Neural cell (in vitro differentiated cells): ENCODE measurements at regions not wholly inside any gene's neighbourhood (a gene's known extent, or its start where the extent isn't known, plus 50 kb on each side); places are given as distances from the start of the nearest gene placed in this dataset.
"Not testable (repeated sequence)": the region's sequence is repeated elsewhere in the genome, so short reads cannot be mapped to it uniquely, and the experiment has no call there.

ENCODE experiments used
- H2AFZ ChIP-seq: fragments of 200-600, 300-800 bp; sonication (generic), shearing (Covaris generic); 2 replicates; pipeline ENCODE4 v1.6.0; 2014; ENCODE audit warnings: low read depth, mild to moderate bottlenecking, antibody characterized with exemption, low read length, moderate library complexity
- H3F3A ChIP-seq: fragments of 200-600 bp; shearing (Covaris generic); 2 replicates; pipeline ENCODE4 v1.6.1; 2016; ENCODE audit warnings: mild to moderate bottlenecking, moderate library complexity, mixed read lengths, antibody characterized with exemption, low read length; ENCODE audit not compliant: insufficient read depth, poor library complexity, severe bottlenecking
- H3K27ac ChIP-seq: fragments of 200-600, 300-800 bp; sonication (generic), shearing (Covaris generic); 2 replicates; pipeline ENCODE4 v1.5.1; 2014; ENCODE audit warnings: mild to moderate bottlenecking, low read length, moderate library complexity
- H3K27me3 ChIP-seq: fragments of 300-800, 200-600 bp; sonication (generic), shearing (Covaris generic); 2 replicates; pipeline ENCODE4 v1.6.0; 2014; ENCODE audit warnings: mild to moderate bottlenecking, low read depth, low read length, moderate library complexity; ENCODE audit not compliant: insufficient read depth
- H3K36me3 ChIP-seq: fragments of 300-800, 200-600 bp; sonication (generic), shearing (Covaris generic); 2 replicates; pipeline ENCODE4 v1.5.1; 2014; ENCODE audit warnings: mild to moderate bottlenecking, antibody characterized with exemption, low read length, moderate library complexity; ENCODE audit not compliant: insufficient read depth
- H3K4me2 ChIP-seq: fragments of 300-800, 200-600 bp; sonication (generic), shearing (Covaris generic); 2 replicates; pipeline ENCODE4 v1.6.0; 2014; ENCODE audit warnings: mild to moderate bottlenecking, low read length
- H3K4me3 ChIP-seq: fragments of 300-800, 200-600 bp; sonication (generic), shearing (Covaris generic); 2 replicates; pipeline ENCODE4 v1.5.1; 2014; ENCODE audit warnings: mild to moderate bottlenecking, low read length, moderate library complexity
- H3K79me2 ChIP-seq: fragments of 200-600 bp; shearing (Covaris generic); replicated peaks from 2 replicates; pipeline ENCODE4 v1.6.0; 2014; ENCODE audit warnings: mild to moderate bottlenecking, low read length, moderate library complexity; ENCODE audit not compliant: insufficient read depth
- H3K9ac ChIP-seq: fragments of 300-800, 200-600 bp; sonication (generic), shearing (Covaris generic); 2 replicates; pipeline ENCODE4 v1.6.1; 2016; ENCODE audit warnings: mild to moderate bottlenecking, low read length, mixed read lengths
- H3K9me2 ChIP-seq: fragments of 200-600 bp; shearing (Covaris generic); 2 replicates; pipeline ENCODE4 v1.6.1; 2016; ENCODE audit warnings: mild to moderate bottlenecking, low read length, mixed read lengths; ENCODE audit not compliant: insufficient read depth
- H3K9me3 ChIP-seq: fragments of 200-600, 300-800 bp; sonication (generic), shearing (Covaris generic); 2 replicates; pipeline ENCODE4 v1.6.1; 2016; ENCODE audit warnings: mild to moderate bottlenecking, mixed run types, low read length, moderate library complexity, mixed read lengths
- H4K20me1 ChIP-seq: fragments of 200-600 bp; shearing (Covaris generic); 2 replicates; pipeline ENCODE4 v1.6.1; 2016; ENCODE audit warnings: mild to moderate bottlenecking, mixed run types; ENCODE audit not compliant: insufficient read depth
- EP300 ChIP-seq: fragments of 450-650 bp; conservative IDR thresholded peaks from 2 replicates; pipeline ENCODE4 v1.6.1; 2014; ENCODE audit warnings: antibody characterized with exemption, mild to moderate bottlenecking, moderate library complexity; ENCODE audit not compliant: poor library complexity, severe bottlenecking
- EZH2 ChIP-seq: fragments of 200-600, 300-800 bp; shearing (Covaris generic), sonication (generic); IDR thresholded peaks from 2 replicates; pipeline ENCODE4 v1.6.1; 2014; ENCODE audit warnings: antibody characterized with exemption, low read length, borderline replicate concordance, mild to moderate bottlenecking; ENCODE audit not compliant: insufficient read depth, poor library complexity, severe bottlenecking
- MXI1 ChIP-seq: fragments of 450-650 bp; conservative IDR thresholded peaks from 2 replicates; pipeline ENCODE4 v1.6.1; 2014; ENCODE audit warnings: antibody characterized with exemption, mild to moderate bottlenecking; ENCODE audit not compliant: poor library complexity, severe bottlenecking
- POLR2AphosphoS5 ChIP-seq: IDR thresholded peaks from 2 replicates; pipeline ENCODE4 v1.6.1; 2012
- RAD21 ChIP-seq: fragments of 450-650 bp; conservative IDR thresholded peaks from 2 replicates; pipeline ENCODE4 v1.6.1; 2014; ENCODE audit warnings: antibody characterized with exemption, mild to moderate bottlenecking, moderate library complexity
- SMC3 ChIP-seq: fragments of 450-650 bp; conservative IDR thresholded peaks from 2 replicates; pipeline ENCODE4 v1.6.1; 2014; ENCODE audit warnings: antibody characterized with exemption, mild to moderate bottlenecking, moderate library complexity; ENCODE audit not compliant: poor library complexity
- TAF1 ChIP-seq: IDR thresholded peaks from 2 replicates; pipeline ENCODE4 v1.6.1; 2012; ENCODE audit warnings: low read depth
- TF ChIP-seq, protein P1 (sequence below): fragments of 450-650 bp; IDR thresholded peaks from 2 replicates; pipeline ENCODE4 v1.5.1; 2014; ENCODE audit warnings: antibody characterized with exemption, mild to moderate bottlenecking, moderate library complexity; ENCODE audit not compliant: poor library complexity, severe bottlenecking
- TF ChIP-seq, protein P2 (sequence below): IDR thresholded peaks from 2 replicates; pipeline ENCODE4 v1.6.1; 2012; ENCODE audit warnings: borderline replicate concordance

DNA sequence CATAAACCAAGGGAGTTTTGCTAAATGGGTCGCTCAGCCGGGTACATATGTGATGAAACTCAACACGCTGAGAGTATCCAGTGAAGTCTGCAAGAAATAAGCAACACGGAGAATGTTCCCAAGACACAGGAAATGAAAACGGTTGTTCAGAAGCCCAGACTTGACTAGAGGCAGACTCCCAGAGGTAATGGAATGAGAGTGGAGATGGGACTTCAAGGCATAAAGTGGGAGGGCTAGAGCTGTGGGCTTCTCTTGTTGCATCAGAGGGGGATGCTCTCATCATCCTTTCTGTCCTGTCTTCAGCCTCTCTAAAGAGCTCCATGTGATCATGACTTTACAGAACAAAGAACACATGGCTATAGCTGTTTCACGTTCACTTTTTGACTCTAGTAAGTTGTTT, 88.3 kb downstream of the BAMBI start:
- Histone ChIP-seq H3K27ac (no peak overlapping the region), H4K20me1 (no peaks in the 10 kb centered on the region), H2AFZ (no peak overlapping the region), H3K36me3 (no peaks in the 10 kb centered on the region), H3K9me2 (no peaks in the 10 kb centered on the region), H3K27me3 (no peaks in the 10 kb centered on the region), H3F3A (no peaks in the 10 kb centered on the region), H3K4me2 (no peak overlapping the region), H3K9ac (no peak overlapping the region), H3K79me2 (no peaks in the 10 kb centered on the region), H3K9me3 (no peaks in the 10 kb centered on the region), H3K4me3 (no peak overlapping the region)
- TF ChIP-seq RAD21 (no peak), POLR2AphosphoS5 (no peak), EZH2 (no peak), EP300 (no peak), TAF1 (no peak), MXI1 (no peak), SMC3 (no peak)
- TF ChIP-seq, protein P1, sequence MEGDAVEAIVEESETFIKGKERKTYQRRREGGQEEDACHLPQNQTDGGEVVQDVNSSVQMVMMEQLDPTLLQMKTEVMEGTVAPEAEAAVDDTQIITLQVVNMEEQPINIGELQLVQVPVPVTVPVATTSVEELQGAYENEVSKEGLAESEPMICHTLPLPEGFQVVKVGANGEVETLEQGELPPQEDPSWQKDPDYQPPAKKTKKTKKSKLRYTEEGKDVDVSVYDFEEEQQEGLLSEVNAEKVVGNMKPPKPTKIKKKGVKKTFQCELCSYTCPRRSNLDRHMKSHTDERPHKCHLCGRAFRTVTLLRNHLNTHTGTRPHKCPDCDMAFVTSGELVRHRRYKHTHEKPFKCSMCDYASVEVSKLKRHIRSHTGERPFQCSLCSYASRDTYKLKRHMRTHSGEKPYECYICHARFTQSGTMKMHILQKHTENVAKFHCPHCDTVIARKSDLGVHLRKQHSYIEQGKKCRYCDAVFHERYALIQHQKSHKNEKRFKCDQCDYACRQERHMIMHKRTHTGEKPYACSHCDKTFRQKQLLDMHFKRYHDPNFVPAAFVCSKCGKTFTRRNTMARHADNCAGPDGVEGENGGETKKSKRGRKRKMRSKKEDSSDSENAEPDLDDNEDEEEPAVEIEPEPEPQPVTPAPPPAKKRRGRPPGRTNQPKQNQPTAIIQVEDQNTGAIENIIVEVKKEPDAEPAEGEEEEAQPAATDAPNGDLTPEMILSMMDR, result no peak
- TF ChIP-seq, protein P2, sequence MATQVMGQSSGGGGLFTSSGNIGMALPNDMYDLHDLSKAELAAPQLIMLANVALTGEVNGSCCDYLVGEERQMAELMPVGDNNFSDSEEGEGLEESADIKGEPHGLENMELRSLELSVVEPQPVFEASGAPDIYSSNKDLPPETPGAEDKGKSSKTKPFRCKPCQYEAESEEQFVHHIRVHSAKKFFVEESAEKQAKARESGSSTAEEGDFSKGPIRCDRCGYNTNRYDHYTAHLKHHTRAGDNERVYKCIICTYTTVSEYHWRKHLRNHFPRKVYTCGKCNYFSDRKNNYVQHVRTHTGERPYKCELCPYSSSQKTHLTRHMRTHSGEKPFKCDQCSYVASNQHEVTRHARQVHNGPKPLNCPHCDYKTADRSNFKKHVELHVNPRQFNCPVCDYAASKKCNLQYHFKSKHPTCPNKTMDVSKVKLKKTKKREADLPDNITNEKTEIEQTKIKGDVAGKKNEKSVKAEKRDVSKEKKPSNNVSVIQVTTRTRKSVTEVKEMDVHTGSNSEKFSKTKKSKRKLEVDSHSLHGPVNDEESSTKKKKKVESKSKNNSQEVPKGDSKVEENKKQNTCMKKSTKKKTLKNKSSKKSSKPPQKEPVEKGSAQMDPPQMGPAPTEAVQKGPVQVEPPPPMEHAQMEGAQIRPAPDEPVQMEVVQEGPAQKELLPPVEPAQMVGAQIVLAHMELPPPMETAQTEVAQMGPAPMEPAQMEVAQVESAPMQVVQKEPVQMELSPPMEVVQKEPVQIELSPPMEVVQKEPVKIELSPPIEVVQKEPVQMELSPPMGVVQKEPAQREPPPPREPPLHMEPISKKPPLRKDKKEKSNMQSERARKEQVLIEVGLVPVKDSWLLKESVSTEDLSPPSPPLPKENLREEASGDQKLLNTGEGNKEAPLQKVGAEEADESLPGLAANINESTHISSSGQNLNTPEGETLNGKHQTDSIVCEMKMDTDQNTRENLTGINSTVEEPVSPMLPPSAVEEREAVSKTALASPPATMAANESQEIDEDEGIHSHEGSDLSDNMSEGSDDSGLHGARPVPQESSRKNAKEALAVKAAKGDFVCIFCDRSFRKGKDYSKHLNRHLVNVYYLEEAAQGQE, result no peak

DNA sequence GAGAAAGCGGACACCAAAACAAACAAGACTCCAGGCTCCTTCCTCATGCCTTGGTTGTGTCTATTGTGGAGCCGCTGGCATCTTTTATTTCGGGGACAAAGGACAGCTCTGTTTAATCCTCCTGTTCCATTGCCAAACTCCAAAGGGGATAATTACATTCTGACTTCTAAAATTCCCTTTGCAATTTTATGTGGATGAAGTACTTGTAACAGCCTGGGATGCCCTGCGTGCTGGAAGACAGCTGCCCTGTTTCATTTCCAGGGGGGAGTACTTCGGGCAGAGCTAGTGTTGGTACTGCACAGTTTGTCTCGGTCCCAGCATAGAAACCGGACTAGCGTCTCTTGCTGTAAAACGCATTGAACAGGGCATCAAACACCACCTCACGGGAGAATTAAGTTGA, 90.9 kb downstream of the BAMBI start:
- Histone ChIP-seq H3F3A (no peaks in the 10 kb centered on the region), H3K9me2 (no peaks in the 10 kb centered on the region), H3K27me3 (no peaks in the 10 kb centered on the region), H4K20me1 (no peaks in the 10 kb centered on the region), H3K9me3 (no peaks in the 10 kb centered on the region), H3K79me2 (no peaks in the 10 kb centered on the region), H3K4me3 (no peak overlapping the region), H3K36me3 (no peaks in the 10 kb centered on the region), H3K9ac (no peak overlapping the region), H3K27ac (no peak overlapping the region), H2AFZ (no peak overlapping the region), H3K4me2 (no peak overlapping the region)
- no peak for TF ChIP-seq RAD21

DNA sequence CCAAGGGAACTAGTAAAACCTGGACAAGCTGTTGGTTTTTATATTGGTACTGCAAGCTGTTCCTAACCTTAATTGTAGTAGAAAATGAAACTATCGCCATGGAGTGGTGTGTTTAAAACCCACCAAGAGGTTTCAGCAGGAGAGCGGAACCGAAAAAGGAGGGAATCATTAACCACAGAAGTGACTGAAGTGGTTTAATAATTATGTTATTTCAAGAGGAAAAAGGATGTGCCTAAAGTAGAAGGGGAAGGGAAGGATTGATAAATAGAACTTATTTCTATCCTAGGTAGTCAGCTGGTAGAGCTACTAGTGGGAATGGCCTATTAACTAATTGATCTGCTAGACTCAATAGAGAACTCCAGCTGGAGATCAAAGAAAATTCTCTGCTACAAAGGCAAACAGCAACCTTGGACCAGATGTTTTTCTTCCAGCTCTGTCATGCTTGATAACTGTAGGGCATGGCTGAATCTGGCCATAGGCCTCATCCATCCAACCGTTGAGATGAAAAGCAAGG, 91.8 kb downstream of the BAMBI start:
- H3K9me2 ChIP-seq, result no peaks in the 10 kb centered on the region
- no peak overlapping the region for H3K4me2 ChIP-seq
- no peaks in the 10 kb centered on the region for H3K36me3 ChIP-seq
- no peak overlapping the region for H3K9ac ChIP-seq
- H3K27ac ChIP-seq, result no peak overlapping the region
- TF ChIP-seq, protein P2, result no peak
- TF ChIP-seq SMC3, result no peak
- no peak for TF ChIP-seq TAF1
- no peak for TF ChIP-seq EZH2
- no peak for TF ChIP-seq POLR2AphosphoS5
- no peak for TF ChIP-seq MXI1
- H3K27me3 ChIP-seq, result no peaks in the 10 kb centered on the region
- H4K20me1 ChIP-seq, result no peaks in the 10 kb centered on the region
- H3K4me3 ChIP-seq, result no peak overlapping the region
- no peak overlapping the region for H2AFZ ChIP-seq
- no peaks in the 10 kb centered on the region for H3K9me3 ChIP-seq
- no peaks in the 10 kb centered on the region for H3F3A ChIP-seq
- H3K79me2 ChIP-seq, result no peaks in the 10 kb centered on the region

DNA sequence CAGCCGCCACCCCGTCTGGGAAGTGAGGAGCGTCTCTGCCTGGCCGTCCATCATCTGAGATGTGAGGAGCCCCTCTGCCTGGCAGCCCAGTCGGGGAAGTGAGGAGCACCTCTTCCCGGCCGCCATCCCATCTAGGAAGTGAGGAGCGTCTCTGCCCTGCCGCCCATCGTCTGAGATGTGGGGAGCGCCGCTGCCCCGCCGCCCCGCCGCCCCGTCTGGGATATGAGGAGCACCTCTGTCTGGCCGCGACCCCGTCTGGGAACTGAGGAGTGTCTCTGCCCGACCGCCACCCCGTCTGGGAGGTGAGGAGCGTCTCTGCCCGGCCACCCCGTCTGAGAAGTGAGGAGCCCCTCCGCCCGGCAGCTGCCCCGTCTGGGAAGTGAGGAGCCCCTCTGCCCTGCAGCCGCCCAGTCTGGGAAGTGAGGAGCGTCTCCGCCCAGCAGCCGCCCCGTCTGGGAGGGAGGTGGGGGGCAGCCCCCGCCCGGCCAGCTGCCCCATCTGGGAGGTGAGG, 94.3 kb downstream of the BAMBI start:
- H3F3A ChIP-seq, H3K79me2 ChIP-seq, H2AFZ ChIP-seq: not testable (repeated sequence)

More for the DNA sequence above, 94.3 kb downstream of the BAMBI start:
- H3K27me3 ChIP-seq, H3K4me2 ChIP-seq, H3K36me3 ChIP-seq, H3K27ac ChIP-seq, H3K9me3 ChIP-seq, H3K4me3 ChIP-seq, H3K9me2 ChIP-seq, H4K20me1 ChIP-seq, H3K9ac ChIP-seq: not testable (repeated sequence)
